GM23338 (cell line): ENCODE measurements at regions not wholly inside any gene's neighbourhood (a gene's known extent, or its start where the extent isn't known, plus 50 kb on each side); places are given as distances from the start of the nearest gene placed in this dataset.

ENCODE experiments used
- CREB1 ChIP-seq: fragments of 250-450 bp; sonication (Bioruptor Pico); IDR thresholded peaks from 2 replicates; pipeline ENCODE4 v1.5.0; 2020; ENCODE audit warnings: low read depth, mild to moderate bottlenecking, moderate library complexity
- CTCF ChIP-seq, 2 experiments: fragments of 200-600 bp in 1 of 2; sonication (generic) in 1 of 2; conservative IDR thresholded peaks; 2 replicates each; pipeline versions ENCODE4 v1.5.1 to v1.6.1; 2016 to 2017; ENCODE audit warnings: antibody characterized with exemption in 2 of 2, low read depth in 2 of 2, mild to moderate bottlenecking in 2 of 2, moderate library complexity in 1 of 2
- ETS1 ChIP-seq: IDR thresholded peaks from 2 replicates; pipeline ENCODE4 v1.6.1; 2016; ENCODE audit warnings: antibody characterized with exemption
- EZH2 ChIP-seq: fragments of 200-600 bp; sonication (generic); IDR thresholded peaks from one replicate; pipeline ENCODE4 v1.8.0; 2017; ENCODE audit warnings: antibody characterized with exemption, mild to moderate bottlenecking, low read depth; ENCODE audit not compliant: unreplicated experiment
- EZH2phosphoT487 ChIP-seq: fragments of 200-600 bp; sonication (generic); IDR thresholded peaks from one replicate; pipeline ENCODE4 v1.8.1; 2018; ENCODE audit warnings: antibody characterized with exemption; ENCODE audit not compliant: unreplicated experiment
- JUNB ChIP-seq: IDR thresholded peaks from one replicate; pipeline ENCODE4 v1.6.1; 2016; ENCODE audit warnings: antibody characterized with exemption; ENCODE audit not compliant: unreplicated experiment
- NANOG ChIP-seq: IDR thresholded peaks from 2 replicates; pipeline ENCODE4 v1.6.1; 2016; ENCODE audit warnings: antibody characterized with exemption, borderline replicate concordance
- POLR2AphosphoS5 ChIP-seq: IDR thresholded peaks from 2 replicates; pipeline ENCODE4 v1.6.1; 2016; ENCODE audit warnings: antibody characterized with exemption, low read depth
- REST ChIP-seq: IDR thresholded peaks from one replicate; pipeline ENCODE4 v1.6.1; 2018; ENCODE audit warnings: antibody characterized with exemption; ENCODE audit not compliant: unreplicated experiment
- STAT1 ChIP-seq: IDR thresholded peaks from one replicate; pipeline ENCODE4 v1.6.1; 2016; ENCODE audit warnings: antibody characterized with exemption; ENCODE audit not compliant: unreplicated experiment
- ZNF331 ChIP-seq: fragments of 250-450 bp; sonication (Bioruptor Pico); IDR thresholded peaks from 2 replicates; pipeline ENCODE4 v1.5.0; 2020; ENCODE audit warnings: low read depth, mild to moderate bottlenecking, moderate library complexity
- ZNF462 ChIP-seq: fragments of 250-450 bp; sonication (Bioruptor Pico); IDR thresholded peaks from 2 replicates; pipeline ENCODE4 v1.5.0; 2020; ENCODE audit warnings: mild to moderate bottlenecking, moderate library complexity

GRCh38 chr7:72493850-72494661 lies 81.9 kb upstream of the CALN1 start:
- TF ChIP-seq POLR2AphosphoS5 (no peak), CTCF (conservative IDR thresholded peaks at IDR 0.05; ENCODE audit: low read depth in 2 of 2) (peak; percentile 89 to 91), EZH2 (no peak), CREB1 (CRISPR knock-in tag) (no peak), EZH2phosphoT487 (no peak), JUNB (no peak), REST (no peak), STAT1 (no peak), ZNF331 (CRISPR knock-in tag) (no peak), NANOG (no peak), ETS1 (no peak), ZNF462 (CRISPR knock-in tag) (no peak)
